HCT116 (cell line): ENCODE measurements at regions not wholly inside any gene's neighbourhood (a gene's known extent, or its start where the extent isn't known, plus 50 kb on each side); places are given as distances from the start of the nearest gene placed in this dataset.

Source experiments
- ATAC-seq: fragments of 200-7000 bp; cut with Tn5 transposase; 2 replicates; pipeline ENCODE4 v1.9.1; 2020; ENCODE audit warnings: mild to moderate bottlenecking, moderate library complexity
- BruUV-seq: library from RNA; stranded (reverse); fragments of 400-500 nt; replicated peaks from 2 replicates; lab custom pipeline; 2021; lab: Mats Ljungman, UMichigan
- CTCF ChIA-PET: fragments of 300-600 bp; sonication (Branson Sonifier 250); formaldehyde crosslinking; loops from one replicate; lab custom pipeline; 2021; ENCODE audit warnings: antibody characterized with exemption; lab: Charles Lee
- POLR2A ChIA-PET: fragments of 300-600, 350-600 bp; sonication (Branson Sonifier 250); formaldehyde crosslinking; loops from one replicate; lab custom pipeline; 2021; ENCODE audit warnings: antibody characterized with exemption; lab: Charles Lee
- RAD21 ChIA-PET, 2 experiments: fragments of 300-600 bp; sonication (Branson Sonifier 250); formaldehyde crosslinking; loops; one replicate each; lab custom pipeline; 2023; ENCODE audit warnings: low total read pairs in 2 of 2; ENCODE audit not compliant: uncharacterized antibody in 2 of 2, unreplicated experiment in 2 of 2, low non-redundant PET in 1 of 2; lab: Charles Lee
- DNase-seq: peaks from one replicate; pipeline ENCODE4 v3.0.0-alpha.2; 2010; ENCODE audit warnings: low read depth, low spot score
- H2AFZ ChIP-seq: fragments of 200-600 bp; shearing (Covaris generic), sonication (generic); 2 replicates; pipeline ENCODE4 v1.6.1; 2017; ENCODE audit warnings: low read depth, mixed run types, mixed read lengths, antibody characterized with exemption, low read length; ENCODE audit not compliant: poor library complexity, severe bottlenecking
- H3K27ac ChIP-seq: 2 replicates; pipeline ENCODE4 v1.5.1; 2012; ENCODE audit warnings: low read depth, low read length
- H3K27me3 ChIP-seq: fragments of 200-600 bp; sonication (generic); 2 replicates; pipeline ENCODE4 v1.6.1; 2016; ENCODE audit warnings: mixed run types, low read length, mixed read lengths; ENCODE audit not compliant: insufficient read depth
- H3K36me3 ChIP-seq, 2 experiments: fragments of 200-500 bp in 1 of 2; fragments of 200-600 bp in 1 of 2; sonication (Bioruptor generic) in 1 of 2; sonication (generic) in 1 of 2; 2 replicates each; pipeline versions ENCODE4 v1.5.1 to v1.6.1; 2014 to 2016; ENCODE audit warnings: low read length in 2 of 2, inconsistent platforms in 1 of 2, mixed read lengths in 1 of 2, mixed run types in 1 of 2; ENCODE audit not compliant: insufficient read depth in 2 of 2, control insufficient read depth in 1 of 2
- H3K4me1 ChIP-seq, 2 experiments: fragments of 200-600 bp in 1 of 2; sonication (generic) in 1 of 2; 2 replicates each; pipeline versions ENCODE4 v1.5.1 to v1.6.1; 2012 to 2017; ENCODE audit warnings: low read length in 2 of 2, inconsistent platforms in 1 of 2, mild to moderate bottlenecking in 1 of 2, mixed read lengths in 1 of 2, mixed run types in 1 of 2, moderate library complexity in 1 of 2; ENCODE audit not compliant: insufficient read depth in 2 of 2, control insufficient read depth in 1 of 2
- H3K4me2 ChIP-seq: fragments of 200-600 bp; sonication (generic); 2 replicates; pipeline ENCODE4 v1.6.1; 2017; ENCODE audit warnings: mixed run types, low read length, mixed read lengths
- H3K4me3 ChIP-seq, 2 experiments: fragments of 200-600 bp in 1 of 2; sonication (generic) in 1 of 2; replicated peaks in 1 of 2; 2 replicates each; pipeline ENCODE4 v1.5.1; 2011 to 2016; ENCODE audit warnings: low read length in 2 of 2, control low read depth in 1 of 2, low read depth in 1 of 2, mild to moderate bottlenecking in 1 of 2, mixed read lengths in 1 of 2, mixed run types in 1 of 2
- H3K79me2 ChIP-seq: fragments of 200-600 bp; sonication (generic); 2 replicates; pipeline ENCODE4 v1.6.1; 2017; ENCODE audit warnings: mild to moderate bottlenecking, mixed run types, low read length, moderate library complexity, mixed read lengths; ENCODE audit not compliant: insufficient read depth
- H3K9ac ChIP-seq: fragments of 200-600 bp; sonication (generic); 2 replicates; pipeline ENCODE4 v1.6.1; 2016; ENCODE audit warnings: low read length, mixed read lengths
- H3K9me2 ChIP-seq: fragments of 200-600 bp; sonication (generic), shearing (Covaris generic); 2 replicates; pipeline ENCODE4 v1.6.1; 2017; ENCODE audit warnings: mixed run types, mild to moderate bottlenecking, moderate library complexity; ENCODE audit not compliant: insufficient read depth
- H3K9me3 ChIP-seq, 2 experiments: fragments of 200-500 bp in 1 of 2; fragments of 200-600 bp in 1 of 2; sonication (Bioruptor generic) in 1 of 2; sonication (generic) in 1 of 2; 2 replicates each; pipeline ENCODE4 v1.6.1; 2014 to 2017; ENCODE audit warnings: low read length in 2 of 2, mixed read lengths in 2 of 2, inconsistent platforms in 1 of 2, low read depth in 1 of 2, mild to moderate bottlenecking in 1 of 2, mixed run types in 1 of 2, moderate library complexity in 1 of 2; ENCODE audit not compliant: control insufficient read depth in 1 of 2, insufficient read depth in 1 of 2
- H4K20me1 ChIP-seq: fragments of 200-600 bp; sonication (generic), shearing (Covaris generic); 2 replicates; pipeline ENCODE4 v1.6.1; 2017; ENCODE audit warnings: mixed run types, mild to moderate bottlenecking, moderate library complexity; ENCODE audit not compliant: insufficient read depth
- ELF1 ChIP-seq: IDR thresholded peaks from 2 replicates; pipeline ENCODE4 v1.6.1; 2012; ENCODE audit warnings: low read depth, borderline replicate concordance
- EZH2phosphoT487 ChIP-seq: fragments of 200-600 bp; IDR thresholded peaks from 2 replicates; pipeline ENCODE4 v1.6.1; 2018; ENCODE audit warnings: antibody characterized with exemption, borderline replicate concordance
- FOSL1 ChIP-seq: IDR thresholded peaks from 2 replicates; pipeline ENCODE4 v1.6.1; 2012; ENCODE audit warnings: low read depth
- POLR2A ChIP-seq: IDR thresholded peaks from 2 replicates; pipeline ENCODE4 v1.7.0; 2011; ENCODE audit warnings: borderline replicate concordance; ENCODE audit not compliant: insufficient read depth, insufficient read length; ENCODE audit errors: extremely low read depth
- SP1 ChIP-seq: IDR thresholded peaks from 2 replicates; pipeline ENCODE4 v1.6.1; 2012; ENCODE audit warnings: low read depth
- intact Hi-C: fragments of 100-400 bp; cut with micrococcal nuclease; formaldehyde crosslinking; loops from 2 replicates; pipeline ENCODE4 v1.10.0; 2022

DNA sequence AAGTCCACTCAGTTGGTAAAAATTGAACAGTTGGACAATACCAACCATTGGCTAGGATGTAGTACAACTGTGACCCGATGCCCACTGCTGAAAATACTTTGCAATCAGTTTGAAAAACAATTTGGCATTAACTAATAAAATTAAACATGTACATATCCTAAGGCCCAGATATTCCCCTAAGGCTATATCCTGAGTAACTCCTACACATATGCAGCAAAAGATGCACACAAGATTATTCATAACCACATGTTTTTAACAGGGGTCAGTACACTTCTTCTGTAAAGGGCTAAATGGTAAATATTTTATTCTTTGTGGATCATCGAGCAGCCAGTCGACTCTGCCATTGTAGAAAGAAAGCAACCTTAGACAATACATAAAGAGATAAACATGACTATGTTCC lies 116.3 kb downstream of the MEX3B start:
- no peaks in the 10 kb centered on the region for H3K9me3 ChIP-seq
- BruUV-seq, result no TSS peak
- H3K4me3 ChIP-seq, result no peak overlapping the region
- TF ChIP-seq EZH2phosphoT487, result no peak
- no peak for TF ChIP-seq POLR2A
- TF ChIP-seq SP1, result no peak
- no peak for TF ChIP-seq FOSL1
- POLR2A ChIA-PET, result no interaction called here
- no peak overlapping the region for H3K27ac ChIP-seq
- H3K36me3 ChIP-seq, result no peaks in the 10 kb centered on the region
- H3K9me2 ChIP-seq, result no peaks in the 10 kb centered on the region
- DNase-seq (no peak), ATAC-seq (no peak)
- intact Hi-C loops, result loop anchor here (10.0 kb wide), 1 partner anchor 375 kb away; no protein-coding TSS in a partner anchor
- H3K9ac ChIP-seq, result no peak overlapping the region
- no peaks in the 10 kb centered on the region for H3K27me3 ChIP-seq
- no peaks in the 10 kb centered on the region for H3K79me2 ChIP-seq
- RAD21 ChIA-PET, result no interaction called here
- no peak overlapping the region for H3K4me2 ChIP-seq
- H4K20me1 ChIP-seq, result no peaks in the 10 kb centered on the region; the same call in 1 of the 2 replicates
- CTCF ChIA-PET, result interaction anchor here (1.6 kb wide), 1 partner anchor 10 kb away, joined by 3 read pairs; no protein-coding TSS in a partner anchor
- no peak overlapping the region for H2AFZ ChIP-seq
- no peaks in the 10 kb centered on the region for H3K4me1 ChIP-seq

DNA sequence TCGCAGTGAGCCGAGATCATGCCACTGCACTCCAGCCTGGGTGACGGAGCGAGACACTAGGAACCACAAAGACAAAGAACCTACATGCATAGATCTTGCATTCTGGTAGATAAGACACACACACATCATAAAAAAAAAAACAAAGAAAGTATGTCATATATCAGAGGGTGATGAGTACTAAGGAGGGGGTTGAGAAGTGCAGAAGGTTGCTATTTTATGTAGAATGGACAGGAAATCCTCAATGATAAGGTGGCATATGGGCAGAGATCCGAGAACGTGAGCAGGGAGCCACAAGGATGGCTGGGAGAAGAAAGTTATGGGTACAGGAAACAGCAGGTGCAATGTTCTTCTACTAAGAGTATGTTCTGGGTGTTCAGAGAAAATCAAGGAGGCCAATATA lies 118.8 kb downstream of the MEX3B start:
- no peaks in the 10 kb centered on the region; the same call in 1 of the 2 replicates for H4K20me1 ChIP-seq
- DNase-seq (no peak), ATAC-seq (no peak)
- H2AFZ ChIP-seq, result no peak overlapping the region
- H3K9me3 ChIP-seq, result no peaks in the 10 kb centered on the region
- no peak overlapping the region for H3K4me2 ChIP-seq
- H3K27me3 ChIP-seq, result no peaks in the 10 kb centered on the region
- ChIA-PET CTCF (no interaction called here), RAD21 (no interaction called here), POLR2A (no interaction called here)
- H3K27ac ChIP-seq, result no peak overlapping the region
- no peak overlapping the region for H3K9ac ChIP-seq
- no peaks in the 10 kb centered on the region for H3K4me1 ChIP-seq
- intact Hi-C loops, result loop anchor here (10.0 kb wide), 1 partner anchor 372 kb away; no protein-coding TSS in a partner anchor
- no peak for TF ChIP-seq ELF1
- no TSS peak for BruUV-seq
- no peaks in the 10 kb centered on the region for H3K9me2 ChIP-seq
- no peaks in the 10 kb centered on the region for H3K79me2 ChIP-seq
- H3K4me3 ChIP-seq, result no peak overlapping the region
- H3K36me3 ChIP-seq, result no peaks in the 10 kb centered on the region
